Esophagus muscularis mucosa (tissue), 4 donors: ENCODE measurements at regions not wholly inside any gene's neighbourhood (a gene's known extent, or its start where the extent isn't known, plus 50 kb on each side); places are given as distances from the start of the nearest gene placed in this dataset.

Source experiments
- CTCF ChIP-seq, 3 experiments: fragments of 200-600 bp in 2 of 3; fragments of 450-650 bp in 1 of 3; sonication (generic) in 2 of 3; IDR thresholded peaks; one replicate each; pipeline ENCODE4 v1.5.1; 2017 to 2019; ENCODE audit warnings: antibody characterized with exemption in 3 of 3, mild to moderate bottlenecking in 2 of 3, moderate library complexity in 1 of 3
- EP300 ChIP-seq: sonication (generic); formaldehyde crosslinking; IDR thresholded peaks from one replicate; pipeline ENCODE4 v1.6.1; 2017; ENCODE audit warnings: antibody characterized with exemption
- POLR2A ChIP-seq: fragments of 450-650 bp; IDR thresholded peaks from one replicate; pipeline ENCODE4 v1.6.1; 2017; ENCODE audit warnings: antibody characterized with exemption, moderate library complexity, mild to moderate bottlenecking, low read depth
- POLR2AphosphoS5 ChIP-seq, 2 donors: sonication (generic); formaldehyde crosslinking; IDR thresholded peaks; one replicate each; pipeline ENCODE4 v1.6.1; 2017; ENCODE audit warnings: antibody characterized with exemption in 2 of 2

- TF ChIP-seq EP300 (no peak), CTCF (IDR thresholded peaks at IDR 0.05) (no peak), POLR2A (no peak), POLR2AphosphoS5 (IDR thresholded peaks at IDR 0.05) (no peak)
These were observed 441.4 kb downstream of the DIPK2A start for GRCh38 chr3:144413068-144413467.
